Lung (tissue), 11 donors: ENCODE measurements at regions not wholly inside any gene's neighbourhood (a gene's known extent, or its start where the extent isn't known, plus 50 kb on each side); places are given as distances from the start of the nearest gene placed in this dataset.

ENCODE experiments used
- ATAC-seq: fragments of 200-7000 bp; cut with Tn5 transposase; one replicate; pipeline ENCODE4 v1.9.1; 2020; ENCODE audit warnings: moderate number of reproducible peaks; ENCODE audit not compliant: insufficient read depth, low FRiP score
- DNase-seq, 3 donors: peaks; one replicate each; pipeline ENCODE4 v3.0.0-alpha.2; 2013 to 2017
- H3K27ac ChIP-seq, 2 donors: one replicate each; pipeline ENCODE4 v1.5.1; 2013; ENCODE audit warnings: mild to moderate bottlenecking in 2 of 2, moderate library complexity in 2 of 2, control low read depth in 1 of 2, inconsistent platforms in 1 of 2, low read depth in 1 of 2, low read length in 1 of 2
- H3K27me3 ChIP-seq, 3 donors: one replicate each; pipeline ENCODE4 v1.5.1; 2013; ENCODE audit warnings: low read length in 2 of 3; ENCODE audit not compliant: control insufficient read depth in 3 of 3, insufficient read depth in 3 of 3
- H3K36me3 ChIP-seq, 4 donors: one replicate each; pipeline ENCODE4 v1.5.1; 2013; ENCODE audit warnings: low read length in 4 of 4, mild to moderate bottlenecking in 1 of 4, moderate library complexity in 1 of 4; ENCODE audit not compliant: control insufficient read depth in 4 of 4, insufficient read depth in 4 of 4
- H3K4me1 ChIP-seq, 5 donors: one replicate each; pipeline ENCODE4 v1.5.1; 2013; ENCODE audit warnings: low read length in 5 of 5, mild to moderate bottlenecking in 2 of 5, moderate library complexity in 1 of 5; ENCODE audit not compliant: control insufficient read depth in 5 of 5, insufficient read depth in 5 of 5
- H3K4me3 ChIP-seq: one replicate; pipeline ENCODE4 v1.5.1; 2013; ENCODE audit warnings: mild to moderate bottlenecking, control low read depth, moderate library complexity
- H3K9ac ChIP-seq, 2 donors: one replicate each; pipeline ENCODE4 v1.5.1; 2013; ENCODE audit warnings: low read length in 2 of 2, control low read depth in 1 of 2; ENCODE audit not compliant: insufficient read depth in 1 of 2
- H3K9me3 ChIP-seq, 4 donors: one replicate each; pipeline ENCODE4 v1.5.1; 2013; ENCODE audit warnings: low read length in 3 of 4, mild to moderate bottlenecking in 1 of 4, moderate library complexity in 1 of 4; ENCODE audit not compliant: control insufficient read depth in 4 of 4, insufficient read depth in 3 of 4
- CTCF ChIP-seq: IDR thresholded peaks from 2 replicates; pipeline ENCODE4 v1.5.1; 2012; ENCODE audit warnings: mild to moderate bottlenecking; ENCODE audit errors: control extremely low read depth, extremely low read depth
- WGBS, 2 donors: extraction: QIAGEN DNeasy Blood & Tissue Kit; methylation state at CpG; one replicate each; pipeline ENCODE4 v1.1.7; 2013; 5-methylcytosine and 5-hydroxymethylcytosine counted together
- donor health status: control.
- donor health status: control.
- donor health status: Bipolar disorder and iron deficiency.
- donor health status: healthy.
- donor health status: DM: yes; HTN: yes; CAD: no.

- no peaks in the 10 kb centered on the region for H3K4me1 ChIP-seq
- H3K27ac ChIP-seq, result no peak overlapping the region
- H3K9me3 ChIP-seq, result peaks cover 0 to 6% (median 2%) of the 10 kb centered on the region in 4 donors
- no peak overlapping the region for H3K9ac ChIP-seq
- TF ChIP-seq CTCF, result no peak
- H3K27me3 ChIP-seq, result no peaks in the 10 kb centered on the region
- WGBS, 2 donors, result 90 to 94% methylated on average over 1 of the region's 1 CpG
- H3K36me3 ChIP-seq, result no peaks in the 10 kb centered on the region
- DNase-seq (no peak), ATAC-seq (no peak)
- no peak overlapping the region for H3K4me3 ChIP-seq
Observed at GRCh38 chr1:73911849-73912248, 286.1 kb downstream of the LRRIQ3 start.

GRCh38 chr1:73910466-73910865, 287.5 kb downstream of the LRRIQ3 start:
- Histone ChIP-seq H3K9ac (no peak overlapping the region), H3K4me3 (no peak overlapping the region), H3K9me3 (peaks cover 0 to 6% (median 2%) of the 10 kb centered on the region in 4 donors), H3K4me1 (no peaks in the 10 kb centered on the region), H3K27ac (no peak overlapping the region), H3K27me3 (no peaks in the 10 kb centered on the region), H3K36me3 (no peaks in the 10 kb centered on the region)
- DNase-seq (no peak), ATAC-seq (no peak)
- 73 to 78% methylated on average over 1 of the region's 1 CpG for WGBS, 2 donors
- no peak for TF ChIP-seq CTCF

GRCh38 chr1:73910062-73910461, 287.9 kb downstream of the LRRIQ3 start:
- no peak for DNase-seq
- 73 to 87% methylated on average over 2 of the region's 2 CpGs for WGBS, 2 donors
- H3K9ac ChIP-seq, result no peak overlapping the region

More at GRCh38 chr1:73910062-73910461, 287.9 kb downstream of the LRRIQ3 start:
- Histone ChIP-seq H3K4me1 (no peaks in the 10 kb centered on the region), H3K36me3 (no peaks in the 10 kb centered on the region), H3K27ac (no peak overlapping the region), H3K27me3 (no peaks in the 10 kb centered on the region), H3K9me3 (peaks cover 0 to 6% (median 2%) of the 10 kb centered on the region in 4 donors), H3K4me3 (no peak overlapping the region)
- ATAC-seq, result no peak
- no peak for TF ChIP-seq CTCF
